ENCODE measurements at regions not wholly inside any gene's neighbourhood (a gene's known extent, or its start where the extent isn't known, plus 50 kb on each side); places are given as distances from the start of the nearest gene placed in this dataset.

- TF ChIP-seq CTCF (IDR thresholded peaks at IDR 0.05) (no peak), ZFX (IDR thresholded peaks at IDR 0.05; ENCODE audit: borderline replicate concordance) (no peak)
Measured at GRCh38 chr19:30284209-30284608, 88.0 kb upstream of the ZNF536 start.
